HepG2 (cell line): ENCODE measurements at regions not wholly inside any gene's neighbourhood (a gene's known extent, or its start where the extent isn't known, plus 50 kb on each side); places are given as distances from the start of the nearest gene placed in this dataset.

Experiments used
- ATAC-seq: fragments of 200-7000 bp; cut with Tn5 transposase; 3 replicates; pipeline ENCODE4 v1.9.1; 2020; ENCODE audit warnings: mild to moderate bottlenecking, moderate library complexity
- BruUV-seq: library from RNA; stranded (reverse); fragments of 400-500 nt; replicated peaks from 2 replicates; lab custom pipeline; 2021; lab: Mats Ljungman, UMichigan
- CTCF ChIA-PET: fragments of 300-600 bp; formaldehyde crosslinking; extraction: SDS; loops from one replicate; lab custom pipeline; 2021; ENCODE audit warnings: low total read pairs, inconsistent platforms, low intra/inter-chr PET ratio; lab: Yijun Ruan, JAX
- POLR2A ChIA-PET: fragments of 350-600 bp; sonication (Branson Sonifier 250); formaldehyde crosslinking; loops from one replicate; lab custom pipeline; 2020; ENCODE audit warnings: antibody characterized with exemption, inconsistent platforms; lab: Yijun Ruan, JAX
- DNase-seq: peaks from one replicate; pipeline ENCODE4 v3.0.0-alpha.2; 2015; ENCODE audit warnings: low spot score
- FAIRE-seq: peaks from 3 replicates; lab custom pipeline; 2011; peaks lifted over from hg19 to GRCh38; lab: Jason Lieb, UNC
- H2AFZ ChIP-seq: one replicate; pipeline ENCODE4 v1.6.1; 2011; ENCODE audit warnings: low read length, inconsistent platforms
- H3K27ac ChIP-seq: fragments of 300-600 bp; 3 replicates; pipeline ENCODE4 v1.8.0; 2011; ENCODE audit warnings: mixed run types, mild to moderate bottlenecking, mixed read lengths, low read length, inconsistent platforms; ENCODE audit not compliant: insufficient read depth; ENCODE audit errors: extremely low read length
- H3K27me3 ChIP-seq, 2 experiments: fragments of 200-600 bp in 1 of 2; 2 replicates in 1 of 2; 3 replicates in 1 of 2; pipeline versions ENCODE4 v1.6.0 to v1.8.0; 2011; ENCODE audit warnings: low read length in 2 of 2, mild to moderate bottlenecking in 2 of 2, moderate library complexity in 2 of 2, inconsistent platforms in 1 of 2; ENCODE audit not compliant: insufficient read depth in 2 of 2, control insufficient read depth in 1 of 2
- H3K36me3 ChIP-seq, 2 experiments: fragments of 200-600 bp in 1 of 2; replicated peaks in 1 of 2; 2 replicates in 1 of 2; 3 replicates in 1 of 2; pipeline versions ENCODE4 v1.5.1 to v1.8.0; 2011; ENCODE audit warnings: low read length in 2 of 2, inconsistent platforms in 1 of 2; ENCODE audit not compliant: insufficient read depth in 2 of 2, control insufficient read depth in 1 of 2
- H3K4me1 ChIP-seq: 2 replicates; pipeline ENCODE4 v1.5.1; 2012; ENCODE audit warnings: low read length, inconsistent platforms; ENCODE audit not compliant: insufficient read depth
- H3K4me2 ChIP-seq: 2 replicates; pipeline ENCODE4 v1.6.0; 2011; ENCODE audit warnings: low read depth, low read length, inconsistent platforms
- H3K4me3 ChIP-seq, 3 experiments: fragments of 200-600 bp in 1 of 3; sonication (generic), shearing (Covaris generic) in 1 of 3; replicated peaks in 1 of 3; 2 replicates each; pipeline ENCODE4 v1.5.1; 2011 to 2016; ENCODE audit warnings: low read length in 3 of 3, inconsistent platforms in 2 of 3, low read depth in 2 of 3, mild to moderate bottlenecking in 2 of 3, control low read depth in 1 of 3, mixed read lengths in 1 of 3; ENCODE audit not compliant: insufficient read depth in 1 of 3
- H3K79me2 ChIP-seq: one replicate; pipeline ENCODE4 v1.6.1; 2011; ENCODE audit warnings: low read length, inconsistent platforms; ENCODE audit not compliant: insufficient read depth
- H3K9ac ChIP-seq: 2 replicates; pipeline ENCODE4 v1.6.0; 2011; ENCODE audit warnings: mild to moderate bottlenecking, low read depth, low read length, inconsistent platforms; ENCODE audit not compliant: insufficient read depth
- H3K9me3 ChIP-seq: 2 replicates; pipeline ENCODE4 v1.5.1; 2012; ENCODE audit warnings: mild to moderate bottlenecking, low read length
- H4K20me1 ChIP-seq: 2 replicates; pipeline ENCODE4 v1.6.0; 2011; ENCODE audit warnings: inconsistent platforms, mild to moderate bottlenecking, low read length, moderate library complexity; ENCODE audit not compliant: insufficient read depth
- BCLAF1 ChIP-seq: fragments of 450-650 bp; IDR thresholded peaks from 2 replicates; pipeline ENCODE4 v1.6.1; 2017; ENCODE audit warnings: mild to moderate bottlenecking
- BRCA1 ChIP-seq: sonication (generic); formaldehyde crosslinking; IDR thresholded peaks from 2 replicates; pipeline ENCODE4 v1.4.0; 2020; ENCODE audit warnings: missing genetic modification reagents
- HIC2 ChIP-seq: sonication (generic); formaldehyde crosslinking; IDR thresholded peaks from 2 replicates; pipeline ENCODE4 v1.9.0; 2022; ENCODE audit warnings: low read depth, missing genetic modification reagents
- MAFK ChIP-seq, 2 experiments: IDR thresholded peaks in 1 of 2; conservative IDR thresholded peaks in 1 of 2; 2 replicates each; pipeline ENCODE4 v1.6.1; 2011; ENCODE audit warnings: improper control_type of control experiment in 2 of 2, low read length in 2 of 2
- MIER2 ChIP-seq: IDR thresholded peaks from 2 replicates; pipeline ENCODE4 v1.6.1; 2016; ENCODE audit warnings: missing biosample characterization, missing genetic modification reagents
- POGK ChIP-seq: sonication (generic); formaldehyde crosslinking; conservative IDR thresholded peaks from 2 replicates; pipeline ENCODE4 v1.8.0; 2022; ENCODE audit warnings: mild to moderate bottlenecking, moderate library complexity, missing genetic modification reagents
- XBP1 ChIP-seq: sonication (generic); formaldehyde crosslinking; IDR thresholded peaks from 2 replicates; pipeline ENCODE4 v1.5.0; 2020; ENCODE audit warnings: missing genetic modification reagents
- ZBTB8A ChIP-seq: sonication (generic); formaldehyde crosslinking; IDR thresholded peaks from 2 replicates; pipeline ENCODE4 v1.4.0; 2020; ENCODE audit warnings: mild to moderate bottlenecking, low read depth, missing genetic modification reagents, borderline replicate concordance
- ZNF17 ChIP-seq: sonication (generic); formaldehyde crosslinking; IDR thresholded peaks from 2 replicates; pipeline ENCODE4 v1.5.0; 2020; ENCODE audit warnings: mild to moderate bottlenecking, missing genetic modification reagents
- ZNF563 ChIP-seq: sonication (generic); formaldehyde crosslinking; IDR thresholded peaks from 2 replicates; pipeline ENCODE4 v1.8.0; 2022; ENCODE audit warnings: mild to moderate bottlenecking, moderate library complexity, missing genetic modification reagents
- ZNF720 ChIP-seq: sonication (generic); formaldehyde crosslinking; IDR thresholded peaks from 2 replicates; pipeline ENCODE4 v1.4.0; 2020; ENCODE audit warnings: missing genetic modification reagents
- ZNF747 ChIP-seq: sonication (generic); formaldehyde crosslinking; IDR thresholded peaks from 2 replicates; pipeline ENCODE4 v1.8.1; 2023; ENCODE audit warnings: missing genetic modification reagents, mild to moderate bottlenecking, borderline replicate concordance
- ZZZ3 ChIP-seq: sonication (generic); formaldehyde crosslinking; IDR thresholded peaks from 2 replicates; pipeline ENCODE4 v1.4.0; 2020; ENCODE audit warnings: missing genetic modification reagents, mild to moderate bottlenecking, borderline replicate concordance
- whole genome bisulfite sequencing: methylation state at CpG from one replicate; pipeline ENCODE4 v1.1.6; 2017; ENCODE audit warnings: low lambda C conversion rate; 5-methylcytosine and 5-hydroxymethylcytosine counted together
- in situ Hi-C: cut with HindIII; loops from 2 replicates; pipeline ENCODE4 v1.10.0; 2017; ENCODE audit warnings: low pct_unique_long_range_greater_than_20kb; ENCODE audit not compliant: extremely low pct_ligation_motif_present
- intact Hi-C: fragments of 100-400 bp; cut with micrococcal nuclease; formaldehyde crosslinking; loops from one replicate; pipeline ENCODE4 v1.10.0; 2022; ENCODE audit not compliant: unreplicated experiment

GRCh38 chr3:1792466-1792865, 306.2 kb upstream of the CNTN4 start (continued):
- no peak for TF ChIP-seq BCLAF1
- TF ChIP-seq MIER2 (CRISPR knock-in tag), result no peak
- TF ChIP-seq XBP1, result no peak
- TF ChIP-seq, all 625 proteins: peak for 0

- H2AFZ ChIP-seq, result no peak overlapping the region
- no peak for FAIRE-seq
- H3K27me3 ChIP-seq, result no peaks in the 10 kb centered on the region
- in situ Hi-C loops (no loop called here), intact Hi-C loops (no loop called here)
- DNase-seq, result no peak
- no peaks in the 10 kb centered on the region for H3K4me1 ChIP-seq
- peaks cover 82% of the 10 kb centered on the region for H3K9me3 ChIP-seq
- H3K4me2 ChIP-seq, result no peak overlapping the region
- no peaks in the 10 kb centered on the region for H3K79me2 ChIP-seq
- no peak overlapping the region for H3K9ac ChIP-seq
- ChIA-PET POLR2A (no interaction called here), CTCF (no interaction called here)
- H4K20me1 ChIP-seq, result no peaks in the 10 kb centered on the region
- ATAC-seq, result no peak
- no peak overlapping the region for H3K27ac ChIP-seq
- H3K4me3 ChIP-seq, result no peak overlapping the region
- 20% methylated on average over 10 of the region's 10 CpGs for WGBS
- BruUV-seq, result no TSS peak
- no peaks in the 10 kb centered on the region for H3K36me3 ChIP-seq
- no peak for TF ChIP-seq HIC2 (CRISPR knock-in tag)
- no peak for TF ChIP-seq MAFK (conservative IDR thresholded peaks at IDR 0.05 in 1 of 2, IDR thresholded peaks at IDR 0.05 in 1 of 2; ENCODE audit: low read length in 2 of 2)
- no peak for TF ChIP-seq ZNF720 (CRISPR knock-in tag)
- TF ChIP-seq ZZZ3 (CRISPR knock-in tag), result no peak
- no peak for TF ChIP-seq ZNF563 (CRISPR knock-in tag)
- no peak for TF ChIP-seq BRCA1 (CRISPR knock-in tag)
- TF ChIP-seq ZNF747 (CRISPR knock-in tag), result no peak
- TF ChIP-seq ZNF17 (CRISPR knock-in tag), result no peak
- TF ChIP-seq POGK (CRISPR knock-in tag), result no peak
- no peak for TF ChIP-seq ZBTB8A
These were observed 299.8 kb upstream of the CNTN4 start for GRCh38 chr3:1798711-1799405.
